A172 (cell line): ENCODE measurements at regions not wholly inside any gene's neighbourhood (a gene's known extent, or its start where the extent isn't known, plus 50 kb on each side); places are given as distances from the start of the nearest gene placed in this dataset.

ENCODE experiments used
- DNase-seq: peaks from one replicate; pipeline ENCODE4 v3.0.0-alpha.2; 2015; ENCODE audit warnings: low spot score

DNA sequence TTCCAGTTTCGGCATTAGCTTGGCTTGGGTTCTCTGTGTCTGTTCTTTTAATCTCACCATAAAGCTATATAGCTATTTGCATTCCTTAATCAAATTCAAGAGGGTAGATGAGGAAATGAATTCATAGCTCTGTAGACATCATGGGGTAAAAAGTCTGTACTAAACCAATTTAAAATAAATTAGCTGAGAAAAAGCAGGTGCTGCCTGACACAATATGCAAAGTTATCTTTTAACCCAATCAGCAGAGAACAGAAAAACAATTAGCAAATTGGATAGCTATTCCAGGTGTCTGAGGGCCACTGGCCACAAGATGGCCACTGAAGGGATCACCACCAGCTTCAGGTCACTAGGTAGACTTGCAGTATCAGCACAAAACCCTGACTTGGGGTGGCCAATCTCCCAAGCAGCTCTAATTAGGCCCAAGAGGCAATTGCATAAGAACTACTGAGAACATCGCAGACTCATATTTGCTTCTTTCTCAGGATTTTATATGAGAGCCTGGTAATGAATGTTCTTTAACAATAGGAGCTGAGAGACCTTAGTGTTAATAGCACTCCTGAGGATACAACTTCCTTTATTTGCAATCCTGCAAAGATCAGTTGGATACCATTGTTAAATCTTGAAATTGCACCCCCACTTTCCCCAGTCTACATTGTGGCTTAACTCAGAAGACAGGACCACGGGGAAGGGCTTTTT is 494.3 kb downstream of the PDCD6IP start:
- no peak for DNase-seq

DNA sequence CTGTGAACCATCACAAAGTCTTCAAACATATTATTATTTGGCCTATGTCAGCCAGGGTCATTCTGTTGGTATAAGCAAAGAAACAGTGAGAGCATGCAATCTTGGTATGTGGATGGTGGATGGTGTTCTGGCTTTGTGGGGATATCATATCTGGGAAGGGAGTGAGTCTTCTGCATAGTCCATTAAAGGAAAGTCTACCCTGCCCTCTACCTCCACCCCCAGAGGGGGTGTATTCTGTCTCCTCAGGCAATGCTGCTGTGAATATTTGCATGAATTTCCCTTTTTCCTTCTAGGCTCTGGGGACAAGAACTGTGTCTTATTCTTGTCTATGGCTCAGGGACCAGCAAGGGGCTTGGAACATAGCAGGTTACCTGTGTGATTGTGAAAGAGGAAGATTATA is 495.8 kb downstream of the PDCD6IP start:
- no peak for DNase-seq

DNA sequence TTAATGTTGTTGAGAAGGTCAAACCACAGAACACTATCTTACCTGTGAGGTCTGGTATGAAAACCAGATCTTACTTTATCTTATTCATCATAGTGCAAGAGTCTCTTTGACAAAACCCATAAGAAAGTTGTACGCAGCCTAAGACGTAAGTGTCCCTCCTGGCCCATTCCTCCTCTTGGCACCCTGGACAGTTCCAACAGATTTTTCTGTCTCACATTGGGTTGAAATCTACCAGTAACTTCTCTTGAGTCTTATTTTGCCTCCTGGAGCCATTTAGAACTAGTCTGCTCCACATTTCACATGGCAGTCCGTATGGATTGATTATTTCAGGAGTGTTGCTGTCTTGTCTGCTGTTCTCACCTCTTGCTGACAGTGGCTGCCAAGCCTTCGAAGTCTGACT is 498.4 kb downstream of the PDCD6IP start:
- DNase-seq, result no peak

DNA sequence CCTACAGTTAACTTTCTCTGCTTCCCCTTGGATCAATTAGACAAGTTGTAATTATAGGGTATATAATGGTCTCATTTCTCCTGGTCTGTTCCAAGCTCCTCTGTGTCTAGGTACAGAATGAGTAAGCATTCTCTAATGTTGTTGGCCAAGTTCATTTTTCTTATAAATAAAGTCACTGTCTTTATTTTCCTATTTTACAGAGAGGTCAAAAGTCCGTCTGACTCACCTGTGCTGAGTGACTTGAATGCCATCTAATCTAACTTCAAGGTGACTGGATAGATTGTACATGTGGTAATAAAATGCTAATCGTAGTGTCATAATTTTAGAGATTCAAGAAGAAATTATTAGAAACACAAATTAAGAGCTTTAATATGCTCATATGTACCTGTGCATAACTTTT is 500.2 kb downstream of the PDCD6IP start:
- no peak for DNase-seq

DNA sequence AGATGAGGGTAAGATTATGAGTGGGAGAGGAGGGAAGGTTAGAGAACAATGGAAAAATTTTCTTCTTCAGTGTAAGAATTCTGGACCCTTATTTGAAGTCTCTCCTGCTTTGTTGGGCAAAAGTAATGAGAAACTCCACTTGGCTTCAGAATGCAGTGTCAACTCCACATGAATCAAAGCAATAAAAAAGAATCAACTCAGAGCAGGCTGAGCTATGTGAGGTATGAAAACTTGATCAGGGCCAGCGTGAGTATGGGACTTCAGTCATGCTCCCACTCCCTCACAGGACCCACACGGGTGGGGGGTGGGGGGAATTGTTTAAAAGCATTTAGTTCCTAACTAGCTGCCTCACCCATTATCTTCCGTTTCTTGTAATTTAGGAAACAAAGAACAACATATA is 502.2 kb downstream of the PDCD6IP start:
- no peak for DNase-seq

DNA sequence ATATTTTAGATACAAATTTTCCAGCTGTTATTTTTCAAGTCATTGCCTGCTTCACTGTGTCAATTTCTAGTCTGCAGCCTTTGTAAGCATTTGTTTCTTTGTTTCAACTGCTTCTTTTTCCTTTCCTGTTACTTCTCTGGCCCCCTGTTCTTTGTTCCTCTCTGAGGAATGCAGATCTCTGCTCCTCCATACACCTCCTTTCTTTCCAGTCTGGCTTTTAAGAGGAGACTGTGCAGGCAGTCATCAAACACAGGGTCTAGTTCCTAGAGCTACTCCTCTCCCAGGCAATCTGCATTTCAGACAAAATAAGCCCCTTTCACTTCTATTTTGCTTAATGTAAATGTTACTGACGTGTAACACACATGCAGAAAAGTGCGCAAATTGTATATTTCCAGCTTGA is 502.9 kb downstream of the PDCD6IP start:
- no peak for DNase-seq

DNA sequence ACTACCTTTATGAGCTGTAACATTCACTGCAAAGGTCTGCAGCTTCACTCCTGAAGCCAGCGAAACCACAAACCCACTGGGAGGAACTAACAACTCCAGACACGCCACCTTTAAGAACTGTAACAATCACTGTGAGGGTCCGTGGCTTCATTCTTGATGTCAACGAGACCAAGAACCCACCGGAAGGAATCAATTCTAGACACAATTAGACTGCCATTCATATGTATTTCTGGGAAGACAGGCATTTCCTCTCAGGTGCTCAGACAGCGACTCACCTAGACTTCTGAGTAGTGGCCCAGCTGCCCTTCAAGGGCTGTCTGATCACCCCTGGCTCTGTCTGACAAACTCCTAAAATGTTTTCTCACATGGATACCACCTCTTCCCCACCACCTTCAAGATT is 506.8 kb downstream of the PDCD6IP start:
- no peak for DNase-seq

DNA sequence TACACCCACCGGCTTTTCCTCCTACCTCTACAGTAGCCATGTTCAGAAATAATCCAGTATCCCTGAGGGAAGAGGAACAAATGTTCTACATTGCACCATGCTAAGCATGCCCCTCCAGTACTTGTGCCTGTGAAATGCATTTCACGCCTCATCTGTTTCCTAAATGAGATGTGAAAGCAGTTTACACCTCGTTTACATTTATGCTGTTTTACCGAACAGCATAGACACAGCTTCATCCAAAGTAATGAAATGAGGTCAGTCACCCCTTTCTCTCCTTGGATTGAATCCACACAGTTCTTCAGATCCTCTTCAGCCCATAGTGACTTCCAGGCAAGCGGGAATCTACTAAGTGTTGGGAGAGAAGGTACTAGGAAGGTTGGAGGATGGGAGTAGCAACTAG is 514.3 kb downstream of the PDCD6IP start:
- DNase-seq, result no peak

DNA sequence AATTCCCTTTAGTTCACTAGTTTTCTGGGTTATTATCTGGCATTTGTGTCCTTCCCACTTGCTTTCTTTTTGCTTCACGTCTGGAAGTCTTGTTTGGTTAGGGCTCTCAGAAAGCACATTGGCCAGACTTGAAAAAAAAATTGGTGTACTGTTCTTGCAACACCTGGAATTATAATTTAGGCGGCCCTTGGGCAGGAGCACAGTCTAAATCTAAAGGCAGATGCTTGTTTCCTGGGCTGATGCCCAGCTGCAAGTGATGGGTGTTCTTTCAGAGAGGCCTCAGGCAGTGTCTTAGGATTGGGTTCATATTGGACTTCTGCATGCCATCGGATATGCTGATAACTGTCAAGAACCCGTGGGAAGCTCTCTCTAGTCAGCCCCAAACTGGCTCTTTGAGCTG is 521.5 kb downstream of the PDCD6IP start:
- DNase-seq, result no peak

DNA sequence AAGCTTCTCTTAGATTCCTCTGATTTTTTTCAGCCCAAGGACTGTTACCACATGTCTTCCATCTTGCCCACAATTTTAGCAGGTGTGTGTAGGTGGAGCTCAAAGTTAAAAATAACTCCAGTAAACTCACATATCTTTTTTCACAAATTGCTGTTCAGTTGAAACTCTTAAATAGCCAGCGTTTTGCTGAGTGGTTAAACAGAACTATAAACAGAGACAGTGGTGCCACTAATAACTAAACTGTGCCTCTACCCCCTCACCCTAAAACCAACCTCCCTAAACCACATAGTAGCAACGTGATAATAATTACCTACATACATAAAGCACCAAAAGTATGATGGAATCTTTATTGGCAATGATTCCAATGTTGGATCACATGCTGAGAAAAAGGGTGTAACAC is 525.1 kb downstream of the PDCD6IP start:
- no peak for DNase-seq

DNA sequence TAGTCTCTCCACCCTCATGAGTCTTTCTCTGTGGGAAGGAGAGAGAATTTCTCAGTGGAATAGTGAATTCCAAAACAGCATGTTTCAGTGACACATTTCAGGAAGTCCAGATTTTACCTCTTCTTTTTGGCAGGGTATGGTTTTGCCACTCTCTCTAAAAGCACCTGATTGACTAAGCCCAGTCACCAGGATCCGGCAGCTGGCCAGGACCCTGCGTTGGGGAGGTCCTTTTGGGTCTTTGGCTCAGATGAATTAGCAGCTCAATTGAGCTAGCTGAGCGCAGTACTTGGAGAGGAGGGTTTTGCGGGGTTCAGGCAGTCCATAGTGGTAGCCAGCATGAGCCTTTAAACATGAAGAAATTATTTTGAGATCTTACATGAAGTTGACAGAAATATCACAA is 548.2 kb downstream of the PDCD6IP start:
- DNase-seq, result no peak

DNA sequence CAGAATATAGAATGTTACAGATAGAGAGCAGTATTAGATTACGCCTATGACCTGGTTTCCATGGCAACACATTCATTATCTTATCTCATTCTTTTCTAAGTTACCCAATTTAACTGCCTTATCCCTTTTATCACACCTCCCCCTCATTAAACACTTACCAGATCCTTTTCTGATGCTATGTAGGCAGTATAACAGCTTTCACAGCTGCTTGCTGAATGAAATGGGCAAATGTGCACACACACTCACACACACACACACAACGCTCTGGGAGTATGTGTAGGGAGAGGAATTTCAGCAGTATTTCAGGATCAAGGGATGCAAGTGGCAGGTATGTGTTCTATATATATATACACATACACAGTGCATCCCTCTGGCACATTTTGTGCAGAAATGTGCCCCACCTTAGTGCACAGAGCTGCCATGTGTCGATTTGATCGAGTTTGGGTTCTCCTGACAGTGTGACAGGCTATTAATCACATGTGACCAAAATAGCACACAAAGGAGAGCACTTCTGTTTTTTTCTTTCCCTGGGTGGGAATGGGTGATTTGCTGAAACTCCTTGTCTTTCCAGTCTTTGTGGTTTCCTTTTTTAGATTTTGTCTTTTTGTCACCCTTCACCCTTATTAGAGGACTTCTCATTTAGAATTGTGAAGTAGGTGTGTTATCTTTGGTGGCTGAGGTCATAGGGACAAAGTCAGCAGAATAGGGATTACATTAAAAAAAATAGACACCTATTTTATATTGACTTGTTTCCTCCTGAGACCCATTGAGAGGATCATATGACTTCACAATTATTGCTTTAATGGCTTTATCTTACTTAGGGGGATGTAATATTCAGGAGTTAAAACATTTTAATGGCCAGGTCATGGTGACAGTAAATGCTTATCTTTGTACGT is 553.7 kb downstream of the PDCD6IP start:
- no peak for DNase-seq

DNA sequence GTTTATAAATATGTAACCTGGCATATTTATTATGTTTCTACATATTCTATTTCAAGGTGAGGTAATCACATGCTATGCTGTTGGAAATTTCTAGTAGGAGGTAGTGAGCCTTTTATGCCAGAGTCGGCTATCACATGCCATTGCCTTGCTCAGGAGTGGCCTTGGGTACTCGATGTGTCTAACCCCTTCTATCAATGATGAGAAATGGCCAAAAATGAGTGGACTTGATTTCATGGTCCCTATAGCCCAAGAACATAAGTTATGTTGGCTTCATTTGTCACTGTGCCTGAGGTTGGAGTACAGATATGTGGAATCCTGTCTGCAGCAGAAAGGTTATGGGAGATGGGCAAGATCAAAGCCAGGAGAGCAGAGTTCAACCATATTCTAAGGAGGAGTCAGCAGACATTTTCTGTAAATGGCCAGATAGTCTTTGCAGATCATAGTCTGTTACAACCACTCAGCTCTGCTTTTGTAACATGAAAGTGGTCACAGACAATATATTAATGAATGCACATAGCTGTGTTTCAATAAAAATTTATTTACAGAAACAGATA is 554.4 kb downstream of the PDCD6IP start:
- DNase-seq, result no peak

DNA sequence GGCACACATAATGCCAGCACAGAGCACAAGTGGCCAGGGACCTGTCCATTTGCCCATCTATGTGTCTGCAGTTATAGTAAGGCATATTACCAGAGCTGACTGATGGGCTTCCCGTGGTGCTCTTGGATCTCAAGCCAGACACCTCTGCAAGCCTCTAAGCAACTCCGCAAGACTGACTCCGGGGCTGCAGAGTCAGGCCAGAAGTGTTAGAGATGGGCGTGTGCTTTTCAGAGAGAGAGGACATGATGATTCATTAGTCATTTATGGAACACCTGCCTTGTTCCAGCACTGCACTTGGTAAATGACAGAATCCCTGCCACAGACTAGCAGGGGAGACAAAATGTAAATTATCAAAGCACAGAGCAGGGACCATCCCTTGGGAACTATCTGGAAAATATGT is 559.0 kb downstream of the PDCD6IP start:
- no peak for DNase-seq

DNA sequence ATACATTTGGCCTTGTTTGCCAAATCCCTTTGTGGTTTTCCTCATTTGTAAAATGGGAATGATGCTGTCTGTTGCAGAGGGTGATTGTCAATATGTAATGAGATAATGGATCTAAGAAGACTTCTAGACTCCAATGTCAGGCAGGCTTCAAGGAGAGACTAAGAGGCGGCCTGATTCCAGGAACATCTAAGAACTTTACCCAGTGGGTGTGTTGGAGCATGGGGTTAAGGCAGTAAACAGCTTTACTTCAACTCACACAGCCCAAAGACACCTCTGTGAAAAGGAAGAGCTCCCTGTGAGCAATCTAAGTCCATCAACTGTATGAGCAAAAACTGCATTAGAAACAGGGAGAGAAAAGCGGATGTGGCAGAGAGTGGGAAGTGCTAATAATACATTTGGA is 560.6 kb downstream of the PDCD6IP start:
- no peak for DNase-seq

DNA sequence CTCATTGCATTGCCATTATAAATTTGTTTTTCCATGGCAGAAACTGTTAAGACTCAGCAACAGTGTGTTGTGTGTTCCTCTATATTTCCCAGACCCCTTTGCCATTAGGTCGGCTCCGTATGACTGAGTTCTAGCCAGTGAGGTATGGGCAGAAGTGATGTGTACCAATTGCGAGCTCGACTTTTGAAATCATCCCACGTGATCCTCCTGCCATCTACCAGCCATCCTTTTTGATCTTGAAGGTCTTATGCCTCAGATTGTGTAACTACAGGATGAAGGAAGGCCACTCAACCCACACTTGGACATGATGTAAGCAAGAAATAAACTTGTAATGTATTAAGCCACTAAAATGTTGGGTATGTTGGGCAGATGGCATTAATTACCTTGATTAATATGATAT is 562.3 kb downstream of the PDCD6IP start:
- DNase-seq, result no peak

DNA sequence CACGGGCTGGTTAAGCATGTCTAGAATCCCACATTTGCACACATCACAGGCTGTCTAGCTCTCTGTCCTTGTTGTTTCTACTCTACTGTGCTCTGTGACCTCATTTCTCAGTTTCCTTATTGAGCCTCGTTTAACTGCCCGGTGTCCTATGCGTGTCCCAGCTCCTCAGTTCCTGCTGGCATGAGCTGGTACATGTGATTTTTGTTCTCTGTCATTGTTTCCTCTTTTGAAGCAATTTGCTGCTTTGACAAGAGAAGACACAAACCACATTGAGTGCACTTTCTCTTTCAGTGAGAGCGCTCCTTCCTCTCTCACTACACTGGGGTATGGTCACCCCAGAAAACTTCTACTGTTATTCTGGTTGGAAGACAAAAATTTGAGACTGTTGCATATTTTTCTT is 563.5 kb downstream of the PDCD6IP start:
- no peak for DNase-seq

DNA sequence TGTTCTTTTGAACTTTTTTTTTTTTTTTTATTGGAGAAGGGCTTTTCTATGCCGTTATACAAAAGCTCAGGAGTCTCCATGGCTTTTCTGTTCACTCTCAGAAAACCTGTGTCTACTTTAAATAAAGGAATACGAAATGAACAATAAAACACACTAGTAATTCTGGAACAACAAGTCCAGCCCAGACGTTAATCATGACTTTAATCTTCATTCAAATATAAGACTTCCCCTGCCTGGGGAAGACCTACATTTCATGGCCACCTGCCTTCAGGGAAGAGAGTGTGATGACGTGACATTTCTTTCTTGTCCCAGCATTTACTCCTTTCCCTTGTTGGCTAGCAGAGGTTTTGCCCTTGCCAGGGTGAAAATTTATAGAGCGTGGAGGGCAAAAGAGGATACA is 564.5 kb downstream of the PDCD6IP start:
- DNase-seq, result no peak

DNA sequence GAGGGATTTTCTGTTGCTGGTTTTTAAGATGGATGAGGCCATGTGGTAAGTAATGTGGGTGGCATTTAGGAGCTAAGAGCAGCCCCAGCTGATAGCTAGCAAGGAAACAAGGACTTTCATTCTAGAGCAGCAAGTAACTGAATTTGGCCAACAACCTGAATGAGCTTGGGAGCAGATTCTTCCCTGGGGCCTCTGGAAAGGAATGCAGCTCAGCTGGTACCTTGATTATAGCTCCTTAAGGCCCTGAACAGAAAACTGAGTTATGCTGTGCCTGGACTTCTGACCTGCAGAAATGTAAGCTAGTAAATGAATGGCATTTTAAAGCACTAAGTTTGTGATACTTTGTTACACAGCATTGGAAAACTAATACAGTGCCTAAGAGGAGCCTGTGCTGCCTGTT is 565.5 kb downstream of the PDCD6IP start:
- no peak for DNase-seq

DNA sequence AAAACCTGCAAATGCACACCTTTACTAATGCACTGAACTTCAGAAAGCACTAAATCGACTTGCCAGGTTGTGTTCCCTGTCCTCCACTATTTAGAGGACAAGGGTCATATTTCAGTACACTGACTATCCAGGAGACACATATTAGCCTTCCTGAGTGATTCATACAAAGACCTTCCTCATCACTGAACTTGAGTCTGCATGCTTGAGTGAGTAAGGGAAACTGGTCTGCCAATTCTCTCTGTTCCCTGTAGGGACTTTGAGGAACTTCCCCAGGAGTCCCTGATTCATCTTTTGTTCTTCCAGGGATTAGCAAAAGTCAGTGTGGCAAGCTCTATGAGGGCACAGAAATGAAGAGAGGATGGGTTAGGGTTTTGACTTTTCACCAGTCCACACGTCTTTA is 565.9 kb downstream of the PDCD6IP start:
- DNase-seq, result no peak

DNA sequence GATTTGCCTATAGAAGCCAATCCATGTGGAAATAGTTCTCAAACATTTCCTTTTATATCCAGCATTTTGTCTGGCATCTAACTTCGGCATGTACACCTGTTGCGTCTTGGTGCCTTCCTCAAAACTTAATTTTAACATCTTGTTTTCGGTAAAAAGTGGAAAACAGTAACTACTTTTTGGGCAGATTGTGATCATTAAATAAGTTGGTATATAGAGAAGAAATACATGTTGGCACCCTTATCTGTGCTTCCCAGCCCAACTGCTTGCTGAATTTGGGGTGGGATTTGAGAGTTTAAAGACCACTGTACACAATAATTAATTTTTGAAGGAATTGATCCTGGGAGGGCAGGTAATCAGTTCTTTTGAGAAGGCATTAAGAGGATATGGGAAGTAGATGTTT is 566.8 kb downstream of the PDCD6IP start:
- no peak for DNase-seq

DNA sequence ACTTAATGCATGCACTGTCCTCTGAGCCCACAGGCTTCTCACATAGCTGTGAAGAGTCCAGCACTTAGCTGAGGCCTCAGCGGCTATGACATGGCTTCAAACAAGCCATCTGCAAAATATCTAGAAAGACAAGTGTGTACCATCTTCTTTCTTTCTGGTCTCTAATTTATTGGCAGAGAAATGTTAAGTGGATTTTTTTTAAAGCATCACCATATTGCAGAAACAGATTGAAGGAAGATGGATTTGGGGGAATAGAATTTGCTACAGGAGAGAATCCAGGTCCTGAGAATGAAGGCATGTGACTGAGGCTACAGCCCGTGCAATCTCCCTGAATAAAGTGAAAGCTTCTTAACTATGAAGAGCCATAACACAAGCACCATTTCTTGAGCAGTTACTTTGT is 567.3 kb downstream of the PDCD6IP start:
- DNase-seq, result no peak

DNA sequence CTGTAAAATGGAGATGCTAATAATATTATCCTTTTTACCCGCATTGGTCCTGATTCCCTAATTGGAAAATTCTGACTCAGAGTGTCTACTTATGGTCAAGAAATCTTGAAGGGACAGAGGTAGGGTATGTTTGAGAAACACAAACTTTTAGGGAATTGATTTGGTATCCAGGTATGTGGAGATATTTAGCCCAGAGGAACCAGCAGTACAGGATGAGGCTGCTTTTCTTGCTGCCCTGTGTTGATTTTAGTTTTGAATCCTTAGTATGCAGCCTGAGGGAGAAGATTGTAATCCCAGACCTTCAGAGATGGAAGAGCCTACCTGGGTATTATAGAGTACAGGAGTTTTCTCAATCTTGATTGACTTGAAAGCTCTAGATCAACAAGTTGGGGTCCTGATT is 569.1 kb downstream of the PDCD6IP start:
- no peak for DNase-seq
